ENCODE measurements at regions not wholly inside any gene's neighbourhood (a gene's known extent, or its start where the extent isn't known, plus 50 kb on each side); places are given as distances from the start of the nearest gene placed in this dataset.

GRCh38 chr3:177354466-177354865 is 157.2 kb upstream of the TBL1XR1 start:
- no peaks in the 10 kb centered on the region for H3K9me3 ChIP-seq
- H3K36me3 ChIP-seq: no peaks in the 10 kb centered on the region
- no peak for TF ChIP-seq CTCF (IDR thresholded peaks at IDR 0.05)
- no peak for DNase-seq
- H3K27ac ChIP-seq: no peak overlapping the region
- peaks cover 3 to 43% (median 25%) of the 10 kb centered on the region in 4 donors for H3K4me1 ChIP-seq
- intact Hi-C loops (cut with DNase I; ENCODE audit: low total_unique reads): no loop called here
- no peaks in the 10 kb centered on the region for H3K27me3 ChIP-seq
- H3K4me3 ChIP-seq: no peak overlapping the region

GRCh38 chr3:177356113-177356512 is 158.8 kb upstream of the TBL1XR1 start:
- Histone ChIP-seq H3K4me3 (no peak overlapping the region), H3K36me3 (no peaks in the 10 kb centered on the region), H3K9me3 (no peaks in the 10 kb centered on the region), H3K4me1 (peaks cover 3 to 51% (median 30%) of the 10 kb centered on the region in 4 donors), H3K27me3 (no peaks in the 10 kb centered on the region), H3K27ac (peak overlapping the region in 1 of 2 donors; percentile 74)
- no peak for DNase-seq
- intact Hi-C loops (cut with DNase I; ENCODE audit: low total_unique reads): no loop called here
- TF ChIP-seq CTCF (IDR thresholded peaks at IDR 0.05): no peak

- H3K4me3 ChIP-seq: no peak overlapping the region
- H3K4me1 ChIP-seq: peaks cover 3 to 59% (median 37%) of the 10 kb centered on the region in 4 donors
- TF ChIP-seq CTCF (IDR thresholded peaks at IDR 0.05): no peak
- DNase-seq: no peak
- no peaks in the 10 kb centered on the region for H3K9me3 ChIP-seq
- H3K27ac ChIP-seq: peak overlapping the region; percentile 74 to 77
- no peaks in the 10 kb centered on the region for H3K27me3 ChIP-seq
- intact Hi-C loops (cut with DNase I; ENCODE audit: low total_unique reads): no loop called here
- no peaks in the 10 kb centered on the region for H3K36me3 ChIP-seq
Measured at GRCh38 chr3:177356952-177357351, 159.7 kb upstream of the TBL1XR1 start.

- Histone ChIP-seq H3K9me3 (no peaks in the 10 kb centered on the region), H3K27me3 (no peaks in the 10 kb centered on the region), H3K4me1 (peaks cover 3 to 61% (median 41%) of the 10 kb centered on the region in 4 donors), H3K27ac (peak overlapping the region; percentile 74 to 77), H3K36me3 (no peaks in the 10 kb centered on the region), H3K4me3 (peak overlapping the region; percentile 20 to 39)
- no peak for TF ChIP-seq CTCF (IDR thresholded peaks at IDR 0.05)
- peak in 1 of 2 donors; percentile 40 for DNase-seq
- intact Hi-C loops (cut with DNase I; ENCODE audit: low total_unique reads): no loop called here
Measured at GRCh38 chr3:177357352-177358090, 160.2 kb upstream of the TBL1XR1 start.

GRCh38 chr3:177358091-177358976 is 161.1 kb upstream of the TBL1XR1 start:
- TF ChIP-seq CTCF (IDR thresholded peaks at IDR 0.05): no peak
- intact Hi-C loops (cut with DNase I; ENCODE audit: low total_unique reads): no loop called here
- H3K4me1 ChIP-seq: peaks cover 3 to 62% (median 43%) of the 10 kb centered on the region in 4 donors
- DNase-seq: peak; percentile 71 to 80
- H3K27ac ChIP-seq: peak overlapping the region; percentile 74 to 77
- H3K9me3 ChIP-seq: no peaks in the 10 kb centered on the region
- H3K27me3 ChIP-seq: no peaks in the 10 kb centered on the region
- H3K4me3 ChIP-seq: peak overlapping the region; percentile 20 to 39
- H3K36me3 ChIP-seq: no peaks in the 10 kb centered on the region
